Nephron (organoid): ENCODE measurements at regions not wholly inside any gene's neighbourhood (a gene's known extent, or its start where the extent isn't known, plus 50 kb on each side); places are given as distances from the start of the nearest gene placed in this dataset.

ENCODE experiments used
- H3K27ac Mint-ChIP-seq, 3 experiments: 2 replicates each; pipeline ENCODE4 v1.8.0; 2020; ENCODE audit warnings: mixed read lengths in 3 of 3, mild to moderate bottlenecking in 2 of 3, moderate library complexity in 1 of 3
- H3K27me3 Mint-ChIP-seq: 2 replicates; pipeline ENCODE4 v1.8.0; 2021; ENCODE audit warnings: low read depth, mild to moderate bottlenecking, moderate library complexity, mixed read lengths
- H3K36me3 Mint-ChIP-seq: 2 replicates; pipeline ENCODE4 v1.8.0; 2020; ENCODE audit warnings: low read depth, mixed read lengths
- H3K4me1 Mint-ChIP-seq: 2 replicates; pipeline ENCODE4 v1.8.0; 2020; ENCODE audit warnings: mixed read lengths
- H3K4me3 Mint-ChIP-seq, 3 experiments: 2 replicates each; pipeline ENCODE4 v1.8.0; 2020; ENCODE audit warnings: mild to moderate bottlenecking in 3 of 3, mixed read lengths in 3 of 3, moderate library complexity in 2 of 3
- H3K9me3 Mint-ChIP-seq: 2 replicates; pipeline ENCODE4 v1.8.0; 2020; ENCODE audit warnings: mixed read lengths
- CTCF ChIP-seq, 3 experiments: fragments of 200-600 bp; sonication (generic); IDR thresholded peaks; one replicate each; pipeline ENCODE4 v1.5.0; 2021; ENCODE audit warnings: antibody characterized with exemption in 3 of 3; ENCODE audit not compliant: unreplicated experiment in 3 of 3

- no peak overlapping the region for H3K27ac Mint-ChIP-seq
- no peaks in the 10 kb centered on the region for H3K9me3 Mint-ChIP-seq
- H3K36me3 Mint-ChIP-seq: no peaks in the 10 kb centered on the region
- H3K27me3 Mint-ChIP-seq: no peaks in the 10 kb centered on the region
- no peak overlapping the region for H3K4me3 Mint-ChIP-seq
- H3K4me1 Mint-ChIP-seq: peaks cover 4% of the 10 kb centered on the region
- TF ChIP-seq CTCF (IDR thresholded peaks at IDR 0.05; ENCODE audit: unreplicated experiment in 3 of 3): no peak
Observed at GRCh38 chr3:191884132-191884531, 423.2 kb downstream of the PYDC2 start.

GRCh38 chr3:191889106-191889505 is 428.1 kb downstream of the PYDC2 start:
- Mint-ChIP-seq H3K4me3 (no peak overlapping the region), H3K27me3 (no peaks in the 10 kb centered on the region), H3K9me3 (no peaks in the 10 kb centered on the region), H3K4me1 (peaks cover 6% of the 10 kb centered on the region), H3K27ac (no peak overlapping the region), H3K36me3 (no peaks in the 10 kb centered on the region)
- no peak for TF ChIP-seq CTCF (IDR thresholded peaks at IDR 0.05; ENCODE audit: unreplicated experiment in 3 of 3)

GRCh38 chr3:191889756-191890155 is 428.8 kb downstream of the PYDC2 start:
- no peaks in the 10 kb centered on the region for H3K27me3 Mint-ChIP-seq
- H3K4me1 Mint-ChIP-seq: peaks cover 11% of the 10 kb centered on the region
- H3K36me3 Mint-ChIP-seq: no peaks in the 10 kb centered on the region
- no peaks in the 10 kb centered on the region for H3K9me3 Mint-ChIP-seq
- no peak overlapping the region for H3K4me3 Mint-ChIP-seq
- no peak for TF ChIP-seq CTCF (IDR thresholded peaks at IDR 0.05; ENCODE audit: unreplicated experiment in 3 of 3)
- H3K27ac Mint-ChIP-seq: no peak overlapping the region

- H3K9me3 Mint-ChIP-seq: no peaks in the 10 kb centered on the region
- H3K4me3 Mint-ChIP-seq: no peak overlapping the region
Observed at GRCh38 chr3:191894406-191894805, 433.4 kb downstream of the PYDC2 start.

GRCh38 chr3:191901741-191902140 is 440.8 kb downstream of the PYDC2 start:
- no peak overlapping the region for H3K4me3 Mint-ChIP-seq
- H3K9me3 Mint-ChIP-seq: no peaks in the 10 kb centered on the region
- no peak for TF ChIP-seq CTCF (IDR thresholded peaks at IDR 0.05; ENCODE audit: unreplicated experiment in 3 of 3)
- no peaks in the 10 kb centered on the region for H3K36me3 Mint-ChIP-seq
- H3K4me1 Mint-ChIP-seq: no peaks in the 10 kb centered on the region
- H3K27me3 Mint-ChIP-seq: no peaks in the 10 kb centered on the region
- H3K27ac Mint-ChIP-seq: no peak overlapping the region

More at GRCh38 chr3:191894406-191894805, 433.4 kb downstream of the PYDC2 start:
- Mint-ChIP-seq H3K27ac (no peak overlapping the region), H3K27me3 (no peaks in the 10 kb centered on the region), H3K36me3 (no peaks in the 10 kb centered on the region), H3K4me1 (peaks cover 11% of the 10 kb centered on the region)
- no peak for TF ChIP-seq CTCF (IDR thresholded peaks at IDR 0.05; ENCODE audit: unreplicated experiment in 3 of 3)

GRCh38 chr3:191912616-191913204 is 451.7 kb downstream of the PYDC2 start:
- Mint-ChIP-seq H3K9me3 (peaks cover 5% of the 10 kb centered on the region), H3K4me3 (no peak overlapping the region), H3K4me1 (no peaks in the 10 kb centered on the region), H3K36me3 (no peaks in the 10 kb centered on the region), H3K27ac (no peak overlapping the region), H3K27me3 (no peaks in the 10 kb centered on the region)
- TF ChIP-seq CTCF (IDR thresholded peaks at IDR 0.05; ENCODE audit: unreplicated experiment in 3 of 3): no peak
